ENCODE measurements at regions not wholly inside any gene's neighbourhood (a gene's known extent, or its start where the extent isn't known, plus 50 kb on each side); places are given as distances from the start of the nearest gene placed in this dataset.
"Not testable (repeated sequence)": the region's sequence is repeated elsewhere in the genome, so short reads cannot be mapped to it uniquely, and the experiment has no call there.

GRCh38 chr14:55766071-55766470 is 186.1 kb downstream of the KTN1 start:
- no peak for DNase-seq (ENCODE audit: insufficient read length, low spot score)
- no peak for FAIRE-seq

GRCh38 chr14:55767286-55767685 is 187.3 kb downstream of the KTN1 start:
- FAIRE-seq, result no peak
- no peak for DNase-seq (ENCODE audit: insufficient read length, low spot score)

GRCh38 chr14:55769877-55770276 is 189.9 kb downstream of the KTN1 start:
- no peak for FAIRE-seq
- no peak for DNase-seq (ENCODE audit: insufficient read length, low spot score)

- FAIRE-seq, result no peak
These were observed 191.4 kb downstream of the KTN1 start for GRCh38 chr14:55771242-55771981.

GRCh38 chr14:55772486-55772885 is 192.5 kb downstream of the KTN1 start:
- no peak for FAIRE-seq
- DNase-seq (ENCODE audit: insufficient read length, low spot score), result no peak

More at GRCh38 chr14:55771242-55771981, 191.4 kb downstream of the KTN1 start:
- no peak for DNase-seq (ENCODE audit: insufficient read length, low spot score)

GRCh38 chr14:55773312-55773711 is 193.3 kb downstream of the KTN1 start:
- FAIRE-seq (no peak), DNase-seq (ENCODE audit: insufficient read length, low spot score) (no peak)

- FAIRE-seq (no peak), DNase-seq (ENCODE audit: insufficient read length, low spot score) (no peak)
These were observed 194.1 kb downstream of the KTN1 start for GRCh38 chr14:55773984-55774545.

GRCh38 chr14:55777877-55778276 is 197.9 kb downstream of the KTN1 start:
- FAIRE-seq, result no peak

GRCh38 chr14:55780156-55780946 is 200.3 kb downstream of the KTN1 start:
- DNase-seq (ENCODE audit: insufficient read length, low spot score) (no peak), FAIRE-seq (no peak)

More at GRCh38 chr14:55777877-55778276, 197.9 kb downstream of the KTN1 start:
- no peak for DNase-seq (ENCODE audit: insufficient read length, low spot score)

- DNase-seq (ENCODE audit: insufficient read length, low spot score) (no peak), FAIRE-seq (no peak)
These were observed 201.0 kb downstream of the KTN1 start for GRCh38 chr14:55781046-55781445.

- FAIRE-seq, result no peak
These were observed 202.2 kb downstream of the KTN1 start for GRCh38 chr14:55782166-55782565.

GRCh38 chr14:55789406-55789805 is 209.4 kb downstream of the KTN1 start:
- DNase-seq (ENCODE audit: insufficient read length, low spot score), result no peak
- FAIRE-seq, result no peak

More at GRCh38 chr14:55782166-55782565, 202.2 kb downstream of the KTN1 start:
- DNase-seq (ENCODE audit: insufficient read length, low spot score), result no peak

GRCh38 chr14:55794655-55795595 is 214.9 kb downstream of the KTN1 start:
- no peak for FAIRE-seq

GRCh38 chr14:55796513-55796912 is 216.5 kb downstream of the KTN1 start:
- DNase-seq (ENCODE audit: insufficient read length, low spot score); FAIRE-seq: not testable (repeated sequence)

More at GRCh38 chr14:55794655-55795595, 214.9 kb downstream of the KTN1 start:
- no peak for DNase-seq (ENCODE audit: insufficient read length, low spot score)

GRCh38 chr14:55798406-55798805 is 218.4 kb downstream of the KTN1 start:
- FAIRE-seq (no peak), DNase-seq (ENCODE audit: insufficient read length, low spot score) (no peak)

- FAIRE-seq (no peak), DNase-seq (ENCODE audit: insufficient read length, low spot score) (no peak)
These were observed 219.6 kb downstream of the KTN1 start for GRCh38 chr14:55799508-55800095.

GRCh38 chr14:55800156-55800785 is 220.3 kb downstream of the KTN1 start:
- DNase-seq (ENCODE audit: insufficient read length, low spot score) (no peak), FAIRE-seq (no peak)

- no peak for FAIRE-seq
These were observed 221.1 kb downstream of the KTN1 start for GRCh38 chr14:55801121-55801520.

More at GRCh38 chr14:55801121-55801520, 221.1 kb downstream of the KTN1 start:
- DNase-seq (ENCODE audit: insufficient read length, low spot score), result no peak

Measured in GM19239 (cell line).